A673 (cell line): ENCODE measurements at regions not wholly inside any gene's neighbourhood (a gene's known extent, or its start where the extent isn't known, plus 50 kb on each side); places are given as distances from the start of the nearest gene placed in this dataset.

ENCODE experiments used
- BruUV-seq: library from RNA; stranded (reverse); fragments of 400-500 nt; replicated peaks from 2 replicates; lab custom pipeline; 2021; lab: Mats Ljungman, UMichigan
- CTCF ChIA-PET: fragments of 300-600 bp; sonication (Branson Sonifier 250); formaldehyde crosslinking; loops from one replicate; lab custom pipeline; 2022; ENCODE audit warnings: antibody characterized with exemption; lab: Charles Lee
- POLR2A ChIA-PET: fragments of 300-600 bp; sonication (Branson Sonifier 250); formaldehyde crosslinking; loops from one replicate; lab custom pipeline; 2022; ENCODE audit warnings: antibody characterized with exemption; ENCODE audit not compliant: low non-redundant PET; lab: Charles Lee
- DNase-seq: peaks from one replicate; pipeline ENCODE4 v3.0.0-alpha.2; 2015; ENCODE audit warnings: low spot score
- H3K27ac ChIP-seq: fragments of 200-600 bp; sonication (generic); 2 replicates; pipeline ENCODE4 v1.5.1; 2016; ENCODE audit warnings: mixed run types, low read depth, mild to moderate bottlenecking, mixed read lengths, antibody characterized with exemption, low read length; ENCODE audit not compliant: poor library complexity, severe bottlenecking
- H3K27me3 ChIP-seq: fragments of 200-600 bp; sonication (generic); replicated peaks from 2 replicates; pipeline ENCODE4 v1.6.1; 2017; ENCODE audit warnings: mixed run types, low read depth, mild to moderate bottlenecking, mixed read lengths, antibody characterized with exemption, low read length; ENCODE audit not compliant: insufficient read depth, poor library complexity
- H3K36me3 ChIP-seq: fragments of 200-600 bp; sonication (generic); 2 replicates; pipeline ENCODE4 v1.6.1; 2016; ENCODE audit warnings: mixed run types, mild to moderate bottlenecking, mixed read lengths, antibody characterized with exemption, low read length; ENCODE audit not compliant: insufficient read depth, poor library complexity, severe bottlenecking
- H3K4me1 ChIP-seq: fragments of 200-600 bp; sonication (generic); 2 replicates; pipeline ENCODE4 v1.6.1; 2017; ENCODE audit warnings: mixed run types, mild to moderate bottlenecking, mixed read lengths, antibody characterized with exemption, low read length; ENCODE audit not compliant: insufficient read depth, poor library complexity, severe bottlenecking
- H3K4me3 ChIP-seq: fragments of 200-600 bp; sonication (generic); 2 replicates; pipeline ENCODE4 v1.5.1; 2016; ENCODE audit warnings: low read depth, mixed run types, mild to moderate bottlenecking, mixed read lengths, low read length; ENCODE audit not compliant: poor library complexity, severe bottlenecking
- H3K9me3 ChIP-seq: fragments of 200-600 bp; sonication (generic); 2 replicates; pipeline ENCODE4 v1.6.1; 2016; ENCODE audit warnings: mixed run types, low read depth, mild to moderate bottlenecking, mixed read lengths, antibody characterized with exemption, low read length; ENCODE audit not compliant: poor library complexity, severe bottlenecking
- CTCF ChIP-seq: fragments of 300-800, 200-600 bp; sonication (generic); conservative IDR thresholded peaks from 2 replicates; pipeline ENCODE4 v1.5.1; 2017; ENCODE audit warnings: low read depth, mild to moderate bottlenecking, antibody characterized with exemption, low read length, moderate library complexity, mixed read lengths
- EZH2 ChIP-seq: fragments of 200-600 bp; sonication (generic); IDR thresholded peaks from 2 replicates; pipeline ENCODE4 v1.6.1; 2017; ENCODE audit warnings: borderline replicate concordance, low read depth, mild to moderate bottlenecking, mixed read lengths, antibody characterized with exemption, low read length; ENCODE audit not compliant: poor library complexity, severe bottlenecking
- intact Hi-C: fragments of 100-400 bp; cut with micrococcal nuclease; formaldehyde crosslinking; loops from one replicate; pipeline ENCODE4 v1.10.0; 2022; ENCODE audit not compliant: unreplicated experiment

- BruUV-seq = no TSS peak
- Histone ChIP-seq H3K4me1 (no peaks in the 10 kb centered on the region), H3K9me3 (no peaks in the 10 kb centered on the region), H3K4me3 (no peak overlapping the region), H3K36me3 (no peaks in the 10 kb centered on the region), H3K27ac (no peak overlapping the region), H3K27me3 (no peaks in the 10 kb centered on the region)
- ChIA-PET POLR2A (no interaction called here), CTCF (interaction anchor here (0.6 kb wide), 1 partner anchor 11 kb away, joined by 3 read pairs; no protein-coding TSS in a partner anchor)
- DNase-seq = peak; percentile 14
- intact Hi-C loops = no loop called here
- peak; percentile 43 for TF ChIP-seq CTCF
- TF ChIP-seq EZH2 = no peak
Observed at GRCh38 chr9:23492126-23493002, 333.7 kb downstream of the ELAVL2 start.

GRCh38 chr9:23493219-23493618 lies 332.8 kb downstream of the ELAVL2 start:
- Histone ChIP-seq H3K9me3 (no peaks in the 10 kb centered on the region), H3K27ac (no peak overlapping the region), H3K4me3 (no peak overlapping the region), H3K27me3 (no peaks in the 10 kb centered on the region), H3K4me1 (no peaks in the 10 kb centered on the region), H3K36me3 (no peaks in the 10 kb centered on the region)
- CTCF ChIA-PET = no interaction called here
- no peak for TF ChIP-seq EZH2
- no peak for TF ChIP-seq CTCF
- intact Hi-C loops = no loop called here
- DNase-seq = no peak
- POLR2A ChIA-PET = no interaction called here
- BruUV-seq = no TSS peak

GRCh38 chr9:23496489-23497136 lies 329.4 kb downstream of the ELAVL2 start:
- Histone ChIP-seq H3K4me3 (no peak overlapping the region), H3K27ac (no peak overlapping the region), H3K27me3 (no peaks in the 10 kb centered on the region), H3K9me3 (no peaks in the 10 kb centered on the region), H3K4me1 (no peaks in the 10 kb centered on the region), H3K36me3 (no peaks in the 10 kb centered on the region)
- no peak for TF ChIP-seq CTCF
- TF ChIP-seq EZH2 = no peak
- CTCF ChIA-PET = no interaction called here
- intact Hi-C loops = no loop called here
- no TSS peak for BruUV-seq
- no peak for DNase-seq
- POLR2A ChIA-PET = no interaction called here
